GM21381 (cell line): ENCODE measurements at regions not wholly inside any gene's neighbourhood (a gene's known extent, or its start where the extent isn't known, plus 50 kb on each side); places are given as distances from the start of the nearest gene placed in this dataset.

Source experiments
- ATAC-seq: cut with Tn5 transposase; IDR thresholded peaks from one replicate; pipeline ENCODE4 v1.9.1; 2021; ENCODE audit warnings: mild to moderate bottlenecking, moderate library complexity; ENCODE audit not compliant: unreplicated experiment

DNA sequence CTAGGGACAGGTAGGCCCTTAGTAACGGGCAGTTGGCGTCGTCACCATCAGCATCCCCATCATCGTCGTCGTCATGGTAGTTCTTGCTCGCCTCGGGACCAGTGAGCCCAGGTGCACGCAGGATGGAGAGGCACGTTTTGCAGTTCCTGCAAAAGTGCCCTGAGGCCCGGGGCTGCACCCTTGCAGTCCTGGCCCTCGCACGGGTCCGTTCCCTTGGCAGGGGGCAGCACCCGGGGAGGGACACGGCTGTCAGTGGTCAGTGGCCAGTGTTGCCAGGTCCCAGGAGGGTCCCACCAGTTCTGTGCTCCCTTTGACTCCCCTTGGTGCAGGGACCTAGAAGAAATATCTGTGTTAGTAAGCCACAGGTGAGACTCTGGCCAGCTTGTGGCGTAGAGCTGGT, 243.9 kb upstream of the CIBAR2 start:
- no peak for ATAC-seq

- no peak for ATAC-seq
These were observed 245.1 kb upstream of the CIBAR2 start for GRCh38 chr16:85357323-85357722.

DNA sequence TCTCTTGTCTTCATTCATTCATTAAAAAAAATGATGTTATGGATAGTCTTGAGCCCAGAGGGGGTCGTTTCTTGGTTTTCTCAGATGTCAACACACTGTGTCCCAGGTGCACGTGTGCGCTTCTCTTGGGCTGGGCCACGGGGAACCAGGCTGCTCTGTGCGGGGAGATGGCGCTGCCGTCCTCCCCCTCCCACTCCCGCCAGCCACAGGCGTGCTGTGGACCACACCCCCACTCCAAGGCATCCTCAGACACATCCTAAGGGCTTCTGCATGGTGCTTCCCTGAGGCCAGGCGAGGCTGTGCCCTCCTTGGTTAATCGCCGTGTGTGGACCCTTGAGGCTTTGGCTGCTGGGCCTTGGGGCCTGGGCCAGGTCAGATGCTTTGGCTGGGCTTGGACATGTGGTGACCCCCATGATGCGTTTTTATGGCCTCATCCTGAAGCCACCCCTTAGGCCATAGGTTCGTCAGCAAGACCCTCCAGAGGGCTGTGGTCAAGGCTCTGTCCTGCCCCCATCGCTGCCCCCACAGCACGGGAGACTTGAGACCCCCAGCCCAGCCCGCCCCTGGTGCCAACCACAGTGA, 245.7 kb upstream of the CIBAR2 start:
- no peak for ATAC-seq

- no peak for ATAC-seq
These were observed 246.5 kb upstream of the CIBAR2 start for GRCh38 chr16:85358704-85359146.

DNA sequence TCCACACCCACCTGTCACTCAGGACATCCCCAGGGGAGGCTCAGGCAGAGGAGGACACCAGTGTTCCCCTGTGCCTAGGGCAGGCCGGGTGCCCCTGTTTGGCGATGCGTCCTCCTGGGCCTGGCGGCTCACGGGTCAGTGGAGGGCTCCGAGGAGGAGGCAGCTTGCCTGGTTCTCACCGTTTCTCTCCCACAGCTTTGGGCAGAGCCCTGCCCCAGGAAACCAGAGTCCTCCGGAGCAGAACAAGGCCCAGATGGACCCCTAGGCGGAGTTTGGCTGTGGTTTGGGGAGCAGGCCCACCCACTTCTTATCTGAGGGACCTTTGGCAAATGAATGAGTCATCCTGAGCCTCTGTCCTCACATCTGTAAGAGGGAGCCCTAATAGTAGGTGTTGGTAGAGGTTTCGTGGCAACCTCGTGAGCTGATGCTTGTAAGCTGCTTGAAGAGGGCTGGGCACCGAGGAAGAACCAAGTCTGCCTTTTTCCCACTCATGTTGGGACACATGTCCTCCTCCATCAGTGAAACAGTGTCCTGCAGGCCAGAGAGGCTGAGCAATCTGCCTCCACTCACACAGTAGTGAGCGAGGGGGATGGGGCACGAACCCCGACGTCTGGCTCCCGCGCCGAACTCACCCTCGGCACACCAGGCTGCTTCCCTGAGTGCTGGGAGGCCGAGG, 247.0 kb upstream of the CIBAR2 start:
- ATAC-seq: no peak

DNA sequence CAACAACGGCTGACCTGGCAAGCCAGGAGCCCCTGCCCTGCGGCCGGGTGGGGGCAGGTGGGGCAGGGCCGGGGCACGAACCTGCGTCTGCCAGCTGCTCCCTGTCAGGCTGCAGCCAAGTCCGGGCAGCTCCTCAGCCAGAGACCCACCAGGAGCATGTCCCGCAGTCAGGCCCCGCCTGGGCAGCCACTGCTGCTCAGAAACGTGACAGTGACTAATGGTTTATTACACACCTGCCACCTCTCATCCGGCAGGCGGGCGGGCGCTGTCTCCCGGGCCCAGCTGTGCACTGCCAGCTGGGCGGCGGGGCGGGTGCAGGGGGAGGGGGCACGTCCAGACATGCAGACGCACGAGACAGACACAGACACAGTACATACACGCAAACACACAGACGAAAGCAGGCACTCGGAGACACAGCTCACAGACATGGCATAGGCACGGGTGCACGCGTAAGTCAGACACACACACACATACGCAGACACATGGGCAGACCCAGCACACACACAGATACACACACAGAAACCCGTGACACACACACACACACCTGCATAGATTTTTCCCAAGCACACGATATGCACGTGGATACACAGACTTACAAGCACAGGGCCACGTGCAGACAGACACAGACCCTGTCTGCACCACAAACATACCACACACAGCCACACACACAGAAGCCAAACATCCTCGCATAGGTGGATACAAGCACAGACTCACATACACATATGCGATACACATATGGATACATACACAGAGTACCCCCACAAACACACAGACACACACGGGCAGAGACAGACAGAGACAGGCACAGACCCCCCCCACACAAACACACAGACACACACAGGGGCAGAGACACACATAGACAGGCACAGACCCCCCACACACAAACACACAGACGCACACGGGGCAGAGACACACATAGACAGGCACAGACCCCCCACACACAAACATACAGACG, 248.3 kb upstream of the CIBAR2 start:
- no peak for ATAC-seq

DNA sequence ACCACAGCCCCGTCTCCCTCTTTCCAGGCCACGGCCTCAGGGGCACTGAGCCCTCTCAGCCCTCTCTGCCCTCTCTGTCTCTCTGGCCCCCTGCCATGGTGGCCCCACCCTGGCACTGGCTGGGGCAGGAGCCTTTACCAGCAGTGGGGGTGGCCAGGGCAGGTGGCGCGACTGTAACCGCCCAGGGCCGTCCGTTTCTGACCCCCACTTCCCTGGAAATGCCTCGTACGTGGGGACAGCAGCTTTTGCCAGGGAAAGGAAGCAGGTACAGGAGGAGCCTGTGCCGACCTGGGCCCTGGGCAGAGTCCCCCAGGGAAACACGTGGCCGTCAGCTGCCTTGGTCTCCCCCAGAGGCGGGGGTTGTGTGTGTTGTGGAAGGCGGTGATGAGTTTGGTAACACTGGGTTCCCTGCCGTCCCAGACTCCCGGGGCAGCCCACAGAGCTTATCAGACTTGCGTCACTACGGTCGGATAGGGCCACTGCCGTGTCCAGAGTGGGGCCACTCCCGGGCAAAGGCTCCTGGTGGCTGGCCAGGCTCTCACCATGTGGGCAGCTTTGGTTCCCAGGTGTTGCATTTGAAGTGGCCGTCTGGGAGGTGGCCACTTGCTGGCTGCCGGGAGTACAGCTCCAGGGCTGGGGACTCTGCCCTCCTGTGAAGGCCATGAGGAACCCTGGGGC, 249.3 kb upstream of the CIBAR2 start:
- ATAC-seq: no peak

DNA sequence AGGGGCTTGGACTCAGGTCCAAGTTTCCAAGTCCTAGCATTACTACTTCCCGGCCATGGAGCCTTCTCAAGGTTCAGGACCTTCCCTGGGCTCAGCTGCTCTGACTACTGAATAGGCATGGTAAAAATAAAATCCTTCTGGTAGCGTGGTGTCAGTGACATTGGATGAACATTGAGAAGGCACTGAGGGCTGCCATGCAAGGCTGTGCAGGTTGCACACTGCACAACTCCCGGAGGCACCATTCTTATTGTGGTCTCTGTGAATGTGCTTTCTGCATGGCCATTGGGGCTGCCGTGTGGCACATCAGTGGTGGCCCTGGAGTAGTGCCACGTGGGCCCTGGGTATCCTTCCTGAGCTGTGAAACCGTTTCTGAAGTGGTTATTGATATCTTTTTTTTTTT, 250.2 kb upstream of the CIBAR2 start:
- ATAC-seq: no peak

GRCh38 chr16:85363427-85363826, 249.7 kb upstream of the GSE1 start:
- no peak for ATAC-seq

GRCh38 chr16:85363881-85364280, 249.2 kb upstream of the GSE1 start:
- no peak for ATAC-seq

GRCh38 chr16:85364323-85365040, 248.6 kb upstream of the GSE1 start:
- ATAC-seq: no peak

DNA sequence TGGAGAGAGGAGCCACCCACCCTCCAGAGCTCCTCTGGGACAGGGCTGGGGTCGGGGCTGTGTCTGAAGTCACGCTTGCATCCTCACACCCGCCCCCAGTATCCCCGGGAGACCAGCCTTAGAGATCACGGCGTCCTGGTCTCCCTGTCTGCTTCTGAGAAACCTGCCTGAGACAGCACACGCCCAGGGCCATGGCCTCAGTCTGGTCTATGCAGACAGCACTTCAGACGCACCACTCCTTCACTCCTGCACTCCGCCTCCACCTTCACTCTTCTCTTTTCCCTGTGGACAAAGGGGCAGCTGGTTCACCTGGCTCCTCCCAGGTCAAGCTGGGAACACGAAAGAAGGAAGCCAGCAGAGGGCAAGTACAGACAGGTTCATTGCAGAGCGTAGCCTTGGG, 248.0 kb upstream of the GSE1 start:
- ATAC-seq: no peak

GRCh38 chr16:85366031-85366763, 246.9 kb upstream of the GSE1 start:
- ATAC-seq: no peak

DNA sequence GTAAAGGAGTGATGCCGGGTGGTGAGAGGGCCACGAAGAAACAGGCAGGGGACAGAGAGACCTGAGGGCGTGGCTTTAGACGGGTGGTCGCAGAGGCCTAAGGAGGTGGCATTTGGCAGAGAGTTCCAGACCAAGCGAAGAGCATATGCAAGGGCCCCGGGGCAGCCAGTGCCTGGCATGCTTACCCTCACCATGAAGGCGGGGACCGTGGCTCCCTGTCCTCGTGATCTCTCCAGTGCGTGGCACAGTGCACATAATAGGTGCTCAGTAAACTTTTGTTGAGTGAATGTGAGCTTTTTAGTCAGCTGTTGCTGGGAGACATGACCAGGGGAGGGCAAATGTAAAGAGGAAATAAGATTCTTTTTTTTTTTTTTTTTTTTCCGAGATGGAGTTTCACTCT, 245.6 kb upstream of the GSE1 start:
- ATAC-seq: no peak

DNA sequence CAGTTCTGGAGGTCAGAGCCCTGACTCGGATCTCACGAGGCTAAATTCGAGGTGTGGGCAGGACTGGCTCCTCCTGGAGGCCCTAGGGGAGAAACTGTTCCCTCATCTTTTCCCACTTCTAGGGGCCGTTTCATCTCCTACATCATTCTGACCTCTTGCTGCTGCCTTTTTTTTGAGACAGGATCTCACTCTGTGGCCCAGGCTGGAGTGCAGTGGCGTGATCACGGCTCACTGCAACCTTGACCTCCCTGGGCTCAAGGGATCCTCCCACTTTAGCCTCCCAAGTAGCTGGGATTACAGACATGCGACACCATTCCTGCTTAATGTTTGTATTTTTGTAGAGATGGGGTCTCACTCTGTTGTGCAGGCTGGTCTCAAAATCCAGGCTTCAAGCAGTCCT, 244.1 kb upstream of the GSE1 start:
- no peak for ATAC-seq

GRCh38 chr16:85369741-85370528, 243.2 kb upstream of the GSE1 start:
- ATAC-seq: no peak

GRCh38 chr16:85370543-85370880, 242.6 kb upstream of the GSE1 start:
- ATAC-seq: no peak

- ATAC-seq: no peak
These were observed 242.1 kb upstream of the GSE1 start for GRCh38 chr16:85370881-85371651.

DNA sequence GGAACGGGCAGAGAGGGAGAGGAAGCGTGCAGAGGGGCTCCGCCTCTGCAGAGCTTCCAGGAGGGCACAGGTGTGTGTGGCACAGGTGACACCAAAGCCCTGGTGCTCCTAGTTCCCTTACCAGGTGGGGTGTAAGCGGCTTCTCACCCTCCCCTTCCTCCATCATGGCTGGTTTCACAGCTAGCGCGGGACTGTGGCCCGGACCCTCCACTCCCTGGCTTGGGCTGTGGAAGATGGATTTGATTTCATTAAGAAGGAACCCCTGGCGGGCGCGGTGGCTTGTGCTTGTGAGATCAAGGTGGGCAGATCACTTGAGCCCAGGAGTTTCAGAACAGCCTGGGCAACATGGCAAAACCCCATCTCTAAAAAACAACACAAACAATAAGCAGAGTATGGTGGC, 241.2 kb upstream of the GSE1 start:
- no peak for ATAC-seq
